ENCODE measurements at regions not wholly inside any gene's neighbourhood (a gene's known extent, or its start where the extent isn't known, plus 50 kb on each side); places are given as distances from the start of the nearest gene placed in this dataset.

GRCh38 chr6:168876956-168877355, 376.7 kb downstream of the THBS2 start:
- TF ChIP-seq, protein P1, sequence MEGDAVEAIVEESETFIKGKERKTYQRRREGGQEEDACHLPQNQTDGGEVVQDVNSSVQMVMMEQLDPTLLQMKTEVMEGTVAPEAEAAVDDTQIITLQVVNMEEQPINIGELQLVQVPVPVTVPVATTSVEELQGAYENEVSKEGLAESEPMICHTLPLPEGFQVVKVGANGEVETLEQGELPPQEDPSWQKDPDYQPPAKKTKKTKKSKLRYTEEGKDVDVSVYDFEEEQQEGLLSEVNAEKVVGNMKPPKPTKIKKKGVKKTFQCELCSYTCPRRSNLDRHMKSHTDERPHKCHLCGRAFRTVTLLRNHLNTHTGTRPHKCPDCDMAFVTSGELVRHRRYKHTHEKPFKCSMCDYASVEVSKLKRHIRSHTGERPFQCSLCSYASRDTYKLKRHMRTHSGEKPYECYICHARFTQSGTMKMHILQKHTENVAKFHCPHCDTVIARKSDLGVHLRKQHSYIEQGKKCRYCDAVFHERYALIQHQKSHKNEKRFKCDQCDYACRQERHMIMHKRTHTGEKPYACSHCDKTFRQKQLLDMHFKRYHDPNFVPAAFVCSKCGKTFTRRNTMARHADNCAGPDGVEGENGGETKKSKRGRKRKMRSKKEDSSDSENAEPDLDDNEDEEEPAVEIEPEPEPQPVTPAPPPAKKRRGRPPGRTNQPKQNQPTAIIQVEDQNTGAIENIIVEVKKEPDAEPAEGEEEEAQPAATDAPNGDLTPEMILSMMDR (IDR thresholded peaks at IDR 0.05; ENCODE audit: insufficient read depth, low read length, poor library complexity, severe bottlenecking) = no peak

GRCh38 chr6:168875811-168876576, 377.7 kb downstream of the THBS2 start:
- TF ChIP-seq, protein P1 (IDR thresholded peaks at IDR 0.05; ENCODE audit: insufficient read depth, low read length, poor library complexity, severe bottlenecking) = no peak
- Histone ChIP-seq H3K4me3 (ENCODE audit: low read depth, low read length) (no peak overlapping the region), H3K36me3 (ENCODE audit: control insufficient read depth, insufficient read depth, low read length) (no peaks in the 10 kb centered on the region), H3K27me3 (ENCODE audit: control insufficient read depth, insufficient read depth, low read length) (peaks cover 6% of the 10 kb centered on the region)
- DNase-seq (ENCODE audit: low read depth) = no peak

More at GRCh38 chr6:168876956-168877355, 376.7 kb downstream of the THBS2 start:
- DNase-seq (ENCODE audit: low read depth) = no peak
- no peak overlapping the region for H3K4me3 ChIP-seq (ENCODE audit: low read depth, low read length)
- peaks cover 4% of the 10 kb centered on the region for H3K27me3 ChIP-seq (ENCODE audit: control insufficient read depth, insufficient read depth, low read length)
- H3K36me3 ChIP-seq (ENCODE audit: control insufficient read depth, insufficient read depth, low read length) = no peaks in the 10 kb centered on the region

- H3K36me3 ChIP-seq (ENCODE audit: control insufficient read depth, insufficient read depth, low read length) = no peaks in the 10 kb centered on the region
- DNase-seq (ENCODE audit: low read depth) = no peak
- TF ChIP-seq, protein P1 (IDR thresholded peaks at IDR 0.05; ENCODE audit: insufficient read depth, low read length, poor library complexity, severe bottlenecking) = no peak
- peaks cover 5% of the 10 kb centered on the region for H3K27me3 ChIP-seq (ENCODE audit: control insufficient read depth, insufficient read depth, low read length)
- no peak overlapping the region for H3K4me3 ChIP-seq (ENCODE audit: low read depth, low read length)
Measured at GRCh38 chr6:168874637-168875036, 379.0 kb downstream of the THBS2 start.

- Histone ChIP-seq H3K27me3 (ENCODE audit: control insufficient read depth, insufficient read depth, low read length) (peaks cover 5% of the 10 kb centered on the region), H3K36me3 (ENCODE audit: control insufficient read depth, insufficient read depth, low read length) (no peaks in the 10 kb centered on the region), H3K4me3 (ENCODE audit: low read depth, low read length) (no peak overlapping the region)
- no peak for DNase-seq (ENCODE audit: low read depth)
- TF ChIP-seq, protein P1 (IDR thresholded peaks at IDR 0.05; ENCODE audit: insufficient read depth, low read length, poor library complexity, severe bottlenecking) = no peak
Measured at GRCh38 chr6:168873278-168874190, 380.1 kb downstream of the THBS2 start.

DNA sequence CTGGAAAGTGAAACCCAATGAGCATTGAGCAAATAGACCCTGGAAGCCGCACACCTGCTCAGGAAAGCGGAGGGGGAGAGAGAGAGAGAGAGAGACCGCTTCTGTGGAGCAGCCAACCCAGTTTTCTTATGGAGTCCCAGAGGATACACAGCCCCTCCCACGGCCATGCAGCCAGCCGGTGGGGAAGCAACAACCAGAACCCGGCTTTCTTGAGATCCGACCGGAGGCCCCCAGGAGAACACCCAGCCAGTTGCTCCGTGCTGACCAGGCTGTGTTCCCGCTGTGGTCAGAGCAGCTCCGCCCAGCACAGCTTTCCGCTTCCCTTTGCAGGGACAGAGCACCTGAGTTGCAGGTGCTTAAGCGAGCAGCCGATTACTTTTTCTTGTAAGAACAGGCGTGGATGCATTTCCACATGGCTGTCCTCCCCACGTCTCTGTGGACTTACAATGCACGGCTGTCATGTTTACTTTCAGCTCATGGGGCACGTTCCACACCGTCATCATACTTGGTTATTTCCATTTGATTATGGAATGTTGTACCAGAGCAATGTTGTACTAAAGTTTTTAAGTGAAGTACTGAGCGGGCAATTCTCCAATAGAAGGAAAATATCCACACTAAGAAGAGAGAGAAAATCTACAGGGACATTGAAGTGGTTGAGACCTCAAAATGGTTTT, 381.9 kb downstream of the THBS2 start:
- no peak overlapping the region for H3K4me3 ChIP-seq (ENCODE audit: low read depth, low read length)
- H3K27me3 ChIP-seq (ENCODE audit: control insufficient read depth, insufficient read depth, low read length) = peaks cover 3% of the 10 kb centered on the region
- no peak for DNase-seq (ENCODE audit: low read depth)
- H3K36me3 ChIP-seq (ENCODE audit: control insufficient read depth, insufficient read depth, low read length) = no peaks in the 10 kb centered on the region
- TF ChIP-seq, protein P1 (IDR thresholded peaks at IDR 0.05; ENCODE audit: insufficient read depth, low read length, poor library complexity, severe bottlenecking) = no peak
